ENCODE measurements at regions not wholly inside any gene's neighbourhood (a gene's known extent, or its start where the extent isn't known, plus 50 kb on each side); places are given as distances from the start of the nearest gene placed in this dataset.
"Not testable (repeated sequence)": the region's sequence is repeated elsewhere in the genome, so short reads cannot be mapped to it uniquely, and the experiment has no call there.

GRCh38 chr1:157326173-157326859, 188.1 kb upstream of the ETV3 start:
- no peak for DNase-seq (ENCODE audit: low spot score)

GRCh38 chr1:157325220-157325619, 187.0 kb upstream of the ETV3 start:
- no peak for DNase-seq (ENCODE audit: low spot score)

DNA sequence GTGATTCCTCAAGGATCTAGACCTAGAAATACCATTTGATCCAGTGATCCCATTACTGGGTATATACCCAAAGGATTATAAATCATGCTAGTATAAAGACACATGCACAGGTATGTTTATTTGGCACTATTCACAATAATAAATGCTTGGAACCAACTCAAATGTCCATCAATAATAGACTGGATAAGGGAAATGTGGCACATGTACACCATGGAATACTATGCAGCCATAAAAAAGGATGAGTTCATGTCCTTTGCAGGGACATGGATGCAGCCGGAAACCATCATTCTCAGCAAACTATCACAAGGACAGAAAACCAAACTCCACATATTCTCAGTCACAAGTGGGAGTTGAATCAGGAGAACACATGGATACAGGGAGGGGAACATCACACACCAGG, 183.8 kb upstream of the ETV3 start:
- not testable (repeated sequence) for DNase-seq (ENCODE audit: low spot score)

GRCh38 chr1:157319567-157319966, 181.4 kb upstream of the ETV3 start:
- no peak for DNase-seq (ENCODE audit: low spot score)

- DNase-seq (ENCODE audit: low spot score), result not testable (repeated sequence)
These were observed 179.0 kb upstream of the ETV3 start for GRCh38 chr1:157317229-157317628.

- DNase-seq (ENCODE audit: low spot score), result no peak
These were observed 177.3 kb upstream of the ETV3 start for GRCh38 chr1:157315544-157315943.

DNA sequence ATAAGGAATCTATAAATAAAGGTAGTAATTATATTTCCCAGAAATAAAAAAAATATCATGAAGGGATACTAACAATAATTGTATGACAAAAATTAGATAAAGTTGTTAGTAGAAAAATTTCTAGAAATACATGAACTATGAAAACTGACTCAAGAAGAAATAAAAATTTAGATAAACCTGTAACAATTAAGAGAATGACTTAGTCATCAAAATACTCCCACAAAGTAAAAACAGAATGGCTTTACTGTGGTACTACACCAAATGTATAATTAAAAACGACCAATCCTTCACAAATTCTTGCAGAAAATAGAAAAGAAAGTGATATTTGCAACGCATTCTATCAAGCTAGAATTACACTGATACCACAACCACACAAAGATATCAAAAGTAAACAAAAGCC, 176.2 kb upstream of the ETV3 start:
- DNase-seq (ENCODE audit: low spot score), result no peak

- no peak for DNase-seq (ENCODE audit: low spot score)
These were observed 175.1 kb upstream of the ETV3 start for GRCh38 chr1:157313240-157313807.

- DNase-seq (ENCODE audit: low spot score), result no peak
These were observed 174.1 kb upstream of the ETV3 start for GRCh38 chr1:157312082-157312812.

DNA sequence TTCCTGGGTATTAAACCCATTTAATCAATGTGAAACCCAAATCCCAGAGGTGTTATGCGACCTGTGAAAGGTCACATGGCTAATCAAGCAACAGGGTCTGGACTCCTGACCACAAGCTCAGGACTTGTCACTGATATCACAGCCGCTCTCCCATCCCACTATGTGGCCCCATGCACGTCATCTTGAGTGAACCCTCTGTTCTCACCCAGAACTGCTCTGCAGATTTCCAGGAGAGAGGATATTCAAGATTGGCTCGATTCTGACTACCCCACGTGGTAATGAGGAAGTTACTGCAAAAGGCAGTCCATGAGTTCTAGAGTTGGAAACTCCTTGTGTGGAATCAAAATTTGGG, 173.5 kb upstream of the ETV3 start:
- DNase-seq (ENCODE audit: low spot score), result no peak

DNA sequence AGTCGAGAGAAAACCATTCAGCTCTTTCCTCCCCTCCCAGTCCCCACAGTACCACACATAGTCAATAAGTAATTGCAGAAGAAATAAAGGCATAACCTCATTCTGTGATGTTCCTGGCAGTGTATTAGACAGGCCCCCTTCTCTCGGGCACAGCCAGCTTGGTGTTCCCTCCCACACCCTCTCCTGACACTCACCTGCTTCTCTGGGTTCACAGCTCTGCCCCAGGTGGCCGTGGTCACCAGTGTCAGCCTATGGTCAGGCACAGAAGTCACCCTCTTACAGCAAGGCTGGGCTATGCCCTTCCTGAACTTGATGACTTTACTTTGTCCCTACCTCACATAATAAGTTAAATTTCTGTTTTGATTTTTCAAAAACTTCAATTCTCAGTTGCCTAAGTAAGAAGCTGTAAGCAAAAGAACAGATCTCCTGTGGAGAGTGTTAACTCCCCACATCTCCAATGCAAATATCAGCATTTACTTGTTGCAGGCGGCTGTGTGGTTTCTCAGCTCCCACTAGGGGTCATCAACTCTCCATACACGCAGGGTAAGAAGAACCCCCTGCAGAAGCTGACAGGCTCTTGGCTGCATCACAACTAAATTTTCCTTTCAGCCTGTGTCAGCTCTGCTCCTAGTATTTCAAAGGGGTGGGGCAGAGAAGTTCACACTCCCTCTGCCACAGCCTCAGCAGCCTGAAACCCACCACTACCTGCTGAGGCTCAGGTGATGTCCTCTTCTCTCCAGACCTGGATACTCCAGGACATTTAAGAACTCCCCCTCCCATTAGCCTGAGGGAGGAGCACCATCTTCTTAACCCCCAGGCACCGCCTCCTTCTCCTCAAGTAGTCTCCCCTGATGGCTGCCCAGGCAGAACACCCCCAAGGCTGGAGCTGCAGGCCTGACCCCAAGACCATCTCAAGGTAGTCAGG, 172.9 kb upstream of the ETV3 start:
- not testable (repeated sequence) for DNase-seq (ENCODE audit: low spot score)

DNA sequence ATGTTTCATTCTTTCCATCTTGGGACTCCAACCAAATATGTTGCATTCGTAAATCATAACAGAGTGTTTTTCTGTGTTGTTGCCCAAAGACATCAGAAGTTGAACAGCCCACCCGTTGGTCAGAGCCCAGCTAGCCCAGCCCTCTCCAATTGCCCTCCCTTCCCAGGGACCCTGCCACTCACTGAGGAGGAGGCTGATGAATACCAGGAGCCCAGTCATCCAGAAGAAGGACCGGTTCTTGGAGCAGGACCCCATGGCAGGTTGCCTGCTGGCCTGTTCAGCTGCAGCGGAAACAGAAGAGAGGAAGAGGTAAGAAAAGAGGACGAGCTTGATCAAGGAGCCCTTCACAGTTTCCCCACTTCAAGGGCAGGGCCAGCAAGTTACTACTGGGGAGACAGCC, 172.2 kb upstream of the ETV3 start:
- no peak for DNase-seq (ENCODE audit: low spot score)

DNA sequence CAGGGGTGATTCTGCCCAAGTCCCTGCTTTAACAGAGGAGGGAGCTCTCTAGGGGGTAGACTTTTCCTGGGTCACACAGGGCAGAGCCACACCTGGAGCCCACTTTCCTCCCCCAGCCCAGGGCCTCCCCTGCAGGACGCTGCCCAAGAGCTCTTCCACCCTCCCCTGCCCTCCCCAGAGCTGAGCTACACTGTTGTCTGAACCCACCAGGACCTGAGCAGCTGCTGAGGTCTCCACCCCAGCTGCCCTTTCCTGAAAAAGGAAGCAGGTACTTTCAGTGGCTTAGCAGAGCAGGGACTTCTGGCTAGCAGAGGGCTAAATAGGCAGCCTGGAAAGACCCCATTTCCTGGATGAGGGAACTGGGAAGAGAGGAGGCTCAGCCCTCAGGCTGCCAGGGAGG, 169.3 kb upstream of the ETV3 start:
- DNase-seq (ENCODE audit: low spot score), result no peak

- DNase-seq (ENCODE audit: low spot score), result no peak
These were observed 168.7 kb upstream of the ETV3 start for GRCh38 chr1:157306896-157307295.

GRCh38 chr1:157304271-157304670, 166.1 kb upstream of the ETV3 start:
- no peak for DNase-seq (ENCODE audit: low spot score)

- no peak for DNase-seq (ENCODE audit: low spot score)
These were observed 164.5 kb upstream of the ETV3 start for GRCh38 chr1:157302724-157303123.

DNA sequence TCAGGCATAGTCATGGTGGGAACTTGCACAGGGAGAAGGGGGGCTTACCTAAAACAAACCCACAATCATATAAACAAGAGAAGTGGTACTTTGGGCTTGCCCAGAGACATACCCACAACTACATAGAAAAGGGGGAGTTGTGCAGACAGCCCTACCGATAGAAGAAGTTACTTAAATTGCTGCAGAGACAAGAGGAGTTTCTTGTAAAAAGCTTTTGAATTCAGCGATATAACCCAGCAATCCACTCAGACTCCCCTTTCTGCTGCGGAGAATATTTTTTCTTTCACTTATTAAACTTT, 164.0 kb upstream of the ETV3 start:
- DNase-seq (ENCODE audit: low spot score), result no peak

DNA sequence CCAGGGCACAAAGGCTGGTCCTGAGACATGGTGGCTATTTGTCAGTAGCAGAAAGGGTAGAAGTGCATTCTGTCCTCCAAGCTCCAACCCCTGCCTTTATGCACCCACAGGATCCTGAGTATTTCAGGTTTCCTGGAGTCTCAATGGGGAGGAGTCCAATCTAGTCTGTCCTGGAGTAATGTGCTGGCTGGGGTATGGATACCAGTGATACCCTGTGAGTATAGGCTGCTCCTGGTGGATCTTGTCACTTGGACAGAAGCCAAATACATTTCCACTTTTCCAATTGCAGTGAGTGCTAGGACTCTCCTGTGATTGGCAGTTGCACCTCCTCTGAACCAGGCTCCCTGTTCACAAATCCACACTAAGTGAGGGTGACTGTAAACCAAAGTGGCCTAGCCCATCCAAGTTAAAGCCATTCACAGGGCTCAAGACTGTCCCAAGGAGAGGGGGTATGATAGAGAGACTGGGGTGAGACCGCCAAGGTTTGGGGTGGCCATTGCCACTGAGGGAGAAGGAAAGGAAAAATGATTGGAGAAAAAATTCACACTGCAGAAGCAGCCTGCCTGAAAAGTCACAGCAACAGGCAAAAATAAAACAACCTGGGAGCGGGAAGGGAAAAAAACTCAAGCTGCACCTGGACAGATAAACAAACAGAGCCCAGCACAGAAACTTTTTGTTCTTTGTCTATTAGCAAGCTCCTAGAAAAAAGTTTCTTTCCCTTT, 163.4 kb upstream of the ETV3 start:
- no peak for DNase-seq (ENCODE audit: low spot score)

DNA sequence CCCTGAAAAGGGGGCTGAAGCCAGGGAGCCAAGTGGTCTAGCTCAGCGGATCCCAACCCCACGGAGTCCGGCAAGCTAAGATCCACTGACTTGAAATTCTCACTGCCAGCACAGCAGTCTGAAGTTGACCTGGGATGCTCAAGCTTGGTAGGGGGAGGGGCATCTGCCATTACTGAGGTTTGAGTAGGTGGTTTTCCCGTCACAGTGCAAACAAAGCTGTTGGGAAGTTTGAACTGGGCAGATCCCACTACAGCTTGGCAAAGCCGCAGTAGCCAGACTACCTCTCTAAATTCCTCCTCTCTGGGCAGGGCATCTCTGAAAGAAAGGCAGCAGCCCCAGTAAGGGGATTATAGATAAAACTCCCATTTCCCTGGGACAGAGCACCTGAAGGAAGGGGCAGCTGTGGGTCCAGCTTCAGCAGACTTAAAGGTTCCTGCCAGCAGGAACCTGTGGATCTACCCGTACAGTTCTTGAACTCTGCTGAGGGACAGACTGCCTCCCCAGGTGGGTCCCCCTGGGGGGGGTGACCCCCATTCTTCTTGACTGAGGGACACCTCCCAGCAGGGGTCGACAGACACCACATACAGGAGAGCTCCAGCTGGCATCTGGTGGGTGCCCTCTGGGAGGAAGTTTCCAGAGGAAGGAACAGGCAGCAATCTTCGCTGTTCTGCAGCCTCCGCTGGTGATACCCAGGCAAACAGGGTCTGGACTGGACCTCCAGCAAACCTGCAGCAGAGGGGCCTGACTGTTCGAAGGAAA, 156.4 kb upstream of the ETV3 start:
- DNase-seq (ENCODE audit: low spot score), result not testable (repeated sequence)

- DNase-seq (ENCODE audit: low spot score), result no peak
These were observed 154.8 kb upstream of the ETV3 start for GRCh38 chr1:157292809-157293564.

All from mesenteric fat pad (tissue), 1 donor.